HG02870 (cell line): ENCODE measurements at regions not wholly inside any gene's neighbourhood (a gene's known extent, or its start where the extent isn't known, plus 50 kb on each side); places are given as distances from the start of the nearest gene placed in this dataset.
"Not testable (repeated sequence)": the region's sequence is repeated elsewhere in the genome, so short reads cannot be mapped to it uniquely, and the experiment has no call there.

ENCODE experiments used
- ATAC-seq: cut with Tn5 transposase; IDR thresholded peaks from one replicate; pipeline ENCODE4 v1.9.1; 2021; ENCODE audit warnings: mild to moderate bottlenecking, moderate library complexity; ENCODE audit not compliant: unreplicated experiment

GRCh38 chr12:28973491-28973890 is 175.6 kb upstream of the FAR2 start:
- no peak for ATAC-seq

DNA sequence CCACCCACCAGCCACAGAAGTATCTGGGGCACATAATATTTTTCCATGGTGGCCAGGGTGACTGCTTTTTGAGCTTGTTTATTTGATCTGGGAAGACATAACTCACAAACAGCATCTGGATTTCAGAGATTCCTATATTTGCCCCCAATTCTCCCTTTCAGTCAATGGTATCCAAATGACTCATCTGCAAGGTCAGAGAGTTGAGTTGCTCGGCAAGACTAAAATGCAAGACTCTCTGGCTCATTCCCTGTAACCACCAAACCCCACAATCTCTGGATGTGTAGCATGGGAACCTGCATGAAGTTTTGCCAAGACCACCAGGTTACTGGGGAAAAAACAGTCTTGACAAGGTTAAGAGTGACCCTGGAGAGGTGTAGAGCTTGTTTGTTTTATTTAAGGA is 174.9 kb upstream of the FAR2 start:
- no peak for ATAC-seq

GRCh38 chr12:28974883-28975282 is 174.2 kb upstream of the FAR2 start:
- no peak for ATAC-seq

DNA sequence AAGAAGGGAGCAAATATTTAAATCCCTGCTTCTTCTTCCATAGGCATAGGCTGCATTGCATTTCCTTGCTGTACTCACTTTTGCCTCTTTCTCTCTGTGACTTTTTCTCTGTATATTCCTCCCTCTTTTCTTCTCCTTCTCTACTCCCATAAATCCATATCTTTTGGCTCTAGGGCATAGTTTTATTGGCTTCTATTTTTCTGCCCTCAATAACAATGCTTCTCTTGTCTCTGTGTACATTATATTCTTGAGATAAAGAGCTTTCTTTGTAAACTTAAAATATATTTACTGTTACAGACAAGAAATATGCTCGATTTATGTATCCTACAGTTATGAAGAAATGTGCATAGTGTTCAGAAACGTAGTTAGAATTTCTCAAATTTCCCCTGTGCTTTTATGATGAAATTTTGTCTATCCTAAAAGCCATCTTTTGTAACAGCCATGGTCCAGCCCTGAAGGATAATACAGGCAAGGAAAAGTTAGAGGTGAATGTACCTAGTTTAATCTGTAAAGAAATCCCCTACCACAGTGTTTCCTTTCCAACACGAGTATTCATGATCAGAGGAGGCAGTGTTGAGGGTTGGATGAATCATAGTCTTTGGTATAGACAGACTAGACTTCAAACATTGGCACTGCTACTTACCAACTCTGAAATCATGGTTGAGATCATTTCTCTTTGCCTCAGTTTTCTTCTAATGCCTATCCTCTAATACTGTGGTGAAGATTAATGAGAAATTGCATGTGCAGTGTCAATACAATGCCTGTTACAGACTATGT is 173.3 kb upstream of the FAR2 start:
- ATAC-seq: no peak

DNA sequence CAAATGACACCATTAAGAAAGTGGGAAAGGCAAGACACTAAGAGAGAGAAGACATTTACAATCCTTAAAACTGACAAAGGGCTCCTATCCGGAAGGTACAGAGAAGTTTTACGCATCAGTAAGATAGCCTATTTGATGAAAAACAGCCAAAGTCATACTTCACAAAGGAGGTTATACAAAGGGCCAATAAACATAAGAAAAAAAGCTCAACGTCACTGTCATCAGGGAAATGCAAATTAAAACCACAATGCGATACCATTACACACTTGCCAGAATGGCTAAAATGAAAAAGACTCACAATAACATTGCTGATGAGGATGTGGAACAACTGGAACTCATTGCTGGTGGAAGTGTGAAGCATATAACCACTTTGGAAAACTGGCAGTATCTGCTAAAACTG is 168.6 kb upstream of the FAR2 start:
- ATAC-seq: no peak

- no peak for ATAC-seq
Measured at GRCh38 chr12:28987538-28988324, 161.3 kb upstream of the FAR2 start.

GRCh38 chr12:28988325-28988704 is 160.8 kb upstream of the FAR2 start:
- ATAC-seq: no peak

- no peak for ATAC-seq
Measured at GRCh38 chr12:28991626-28992025, 157.5 kb upstream of the FAR2 start.

- ATAC-seq: no peak
Measured at GRCh38 chr12:28993720-28994119, 155.4 kb upstream of the FAR2 start.

DNA sequence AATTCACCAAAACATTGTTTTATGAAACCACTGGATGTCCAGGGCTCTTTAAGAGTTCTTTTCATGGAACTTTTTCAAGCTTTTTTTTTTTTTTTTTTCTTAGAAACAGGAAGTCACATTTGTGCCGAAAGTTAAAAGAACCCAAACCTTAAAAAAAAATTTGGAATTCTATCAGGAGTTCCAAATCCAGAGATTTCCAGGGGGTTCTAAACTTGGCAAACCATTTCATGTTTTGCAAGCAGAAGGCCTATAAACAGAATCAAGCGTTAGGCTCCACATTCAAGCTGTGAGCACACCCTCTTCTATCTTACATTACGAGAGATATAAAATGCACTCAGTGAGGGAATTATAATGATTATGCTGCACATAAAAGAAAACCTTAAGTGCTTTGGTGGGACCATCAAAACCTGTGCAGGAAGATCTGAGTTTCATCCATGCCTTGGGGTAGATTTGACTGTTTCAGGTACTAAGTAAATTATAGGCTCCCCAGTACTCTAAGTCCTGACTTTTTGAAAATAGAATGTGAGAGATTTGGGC is 154.8 kb upstream of the FAR2 start:
- no peak for ATAC-seq

- ATAC-seq: no peak
Measured at GRCh38 chr12:28996688-28997087, 152.4 kb upstream of the FAR2 start.

DNA sequence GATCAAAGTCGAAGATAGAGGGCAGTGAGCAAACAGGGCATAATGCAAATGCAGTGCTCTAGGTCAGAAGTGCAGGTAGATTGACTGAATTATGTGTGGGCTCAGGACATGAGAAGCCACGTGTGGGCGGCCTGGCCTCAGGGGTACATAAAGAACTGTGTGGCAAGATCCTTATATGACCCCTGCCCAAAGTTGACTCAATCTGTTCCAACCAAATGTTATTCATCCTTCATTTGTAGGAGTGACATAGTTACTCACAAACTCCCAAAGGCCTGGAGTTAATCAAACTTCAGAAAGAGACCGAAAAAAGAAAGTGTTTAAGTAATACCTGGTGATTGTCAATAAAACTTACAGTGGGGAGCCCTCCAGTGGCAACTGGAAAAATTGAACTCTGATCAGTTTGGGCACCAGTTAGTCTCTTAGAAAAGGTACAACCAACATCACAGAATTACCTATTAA is 150.4 kb upstream of the FAR2 start:
- ATAC-seq: no peak

- ATAC-seq: no peak
Measured at GRCh38 chr12:29004066-29004935, 144.8 kb upstream of the FAR2 start.

DNA sequence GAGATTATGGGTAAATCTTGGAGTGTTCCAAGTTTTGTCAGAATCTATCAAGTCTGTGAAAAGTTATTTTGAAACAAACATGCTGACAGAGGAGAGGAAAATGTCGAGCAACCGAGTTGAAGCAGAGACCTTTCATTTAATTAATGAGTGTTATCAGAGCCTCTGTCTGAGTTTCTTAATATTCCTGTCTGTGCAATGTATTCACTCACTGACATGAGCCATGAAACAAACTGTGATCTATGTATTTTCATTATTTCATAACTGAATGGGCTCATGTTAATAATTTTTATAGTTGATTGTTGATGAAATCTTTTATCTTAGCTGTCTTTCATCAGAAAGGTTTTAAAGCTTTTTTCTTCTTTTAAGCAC is 144.2 kb upstream of the FAR2 start:
- no peak for ATAC-seq

GRCh38 chr12:29008786-29009185 is 140.3 kb upstream of the FAR2 start:
- ATAC-seq: no peak

DNA sequence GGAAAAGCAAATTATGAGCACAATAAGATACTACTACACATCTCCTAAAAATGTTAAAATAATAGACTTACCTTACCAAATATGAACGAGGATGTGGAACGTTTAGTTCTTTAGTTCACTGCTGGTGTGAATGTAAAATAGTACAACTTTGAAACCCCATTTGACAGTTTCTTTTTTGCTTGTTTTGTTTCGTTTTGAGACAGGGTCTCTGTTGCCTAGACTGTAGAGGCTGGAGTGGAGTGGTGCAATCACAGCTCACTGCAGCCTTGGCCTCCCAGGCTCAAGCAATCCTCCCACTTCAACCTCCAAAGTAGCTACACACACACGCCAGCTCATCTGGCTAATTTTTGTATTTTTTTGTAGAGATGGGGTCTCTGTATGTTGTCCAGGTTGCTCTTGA is 136.4 kb upstream of the FAR2 start:
- ATAC-seq: peak; percentile 67

- not testable (repeated sequence) for ATAC-seq
Measured at GRCh38 chr12:29017532-29017931, 131.5 kb upstream of the FAR2 start.

GRCh38 chr12:29023436-29024076 is 125.5 kb upstream of the FAR2 start:
- ATAC-seq: no peak

- ATAC-seq: no peak
Measured at GRCh38 chr12:29024117-29024516, 125.0 kb upstream of the FAR2 start.

- no peak for ATAC-seq
Measured at GRCh38 chr12:29025937-29026336, 123.1 kb upstream of the FAR2 start.

DNA sequence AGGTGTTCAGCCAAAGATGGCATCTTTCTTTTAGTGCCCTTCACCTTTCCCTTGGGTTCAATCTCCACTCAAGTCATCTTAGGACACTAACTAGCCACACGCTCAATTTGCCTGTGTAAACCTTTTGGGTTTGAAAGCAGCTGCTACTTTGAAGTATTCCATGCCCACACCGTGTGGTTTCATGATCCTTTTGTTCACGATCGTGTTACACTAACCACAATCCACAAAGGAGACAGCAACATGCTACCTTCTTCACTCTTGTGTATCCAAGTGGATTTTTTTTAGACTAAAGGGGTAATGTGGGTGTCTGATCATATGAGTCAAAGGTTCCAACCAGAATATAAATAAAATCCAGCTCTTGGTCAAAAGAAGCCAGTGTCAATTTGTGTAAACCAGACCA is 122.7 kb upstream of the FAR2 start:
- ATAC-seq: no peak
